PC-3 (cell line): ENCODE measurements at regions not wholly inside any gene's neighbourhood (a gene's known extent, or its start where the extent isn't known, plus 50 kb on each side); places are given as distances from the start of the nearest gene placed in this dataset.
"Not testable (repeated sequence)": the region's sequence is repeated elsewhere in the genome, so short reads cannot be mapped to it uniquely, and the experiment has no call there.

Experiments used
- ATAC-seq: fragments of 200-7000 bp; cut with Tn5 transposase; 2 replicates; pipeline ENCODE4 v1.9.1; 2020; ENCODE audit warnings: mild to moderate bottlenecking, moderate library complexity
- BruUV-seq: library from RNA; stranded (reverse); fragments of 400-500 nt; replicated peaks from 2 replicates; lab custom pipeline; 2021; lab: Mats Ljungman, UMichigan
- CTCF ChIA-PET: fragments of 300-600 bp; sonication (Branson Sonifier 250); formaldehyde crosslinking; loops from one replicate; lab custom pipeline; 2022; ENCODE audit warnings: antibody characterized with exemption; lab: Charles Lee
- POLR2A ChIA-PET: fragments of 300-600 bp; sonication (Branson Sonifier 250); formaldehyde crosslinking; loops from one replicate; lab custom pipeline; 2022; ENCODE audit warnings: antibody characterized with exemption; ENCODE audit not compliant: unreplicated experiment; lab: Charles Lee
- DNase-seq: peaks from one replicate; pipeline ENCODE4 v3.0.0-alpha.2; 2015
- H2AFZ ChIP-seq: fragments of 300-600 bp; sonication (generic); 2 replicates; pipeline ENCODE4 v1.6.0; 2016; ENCODE audit warnings: antibody characterized with exemption, low read length
- H3F3A ChIP-seq: fragments of 300-600 bp; sonication (generic); one replicate; pipeline ENCODE4 v1.6.0; 2017; ENCODE audit warnings: antibody characterized with exemption, low read length, control low read depth, mild to moderate bottlenecking; ENCODE audit not compliant: unreplicated experiment
- H3K27ac ChIP-seq: fragments of 300-600 bp; sonication (generic); 2 replicates; pipeline ENCODE4 v1.5.1; 2016; ENCODE audit warnings: mild to moderate bottlenecking, low read length
- H3K27me3 ChIP-seq: fragments of 300-600 bp; sonication (generic); 2 replicates; pipeline ENCODE4 v1.6.1; 2016; ENCODE audit warnings: low read length, mixed read lengths
- H3K36me3 ChIP-seq: fragments of 300-600 bp; sonication (generic); 2 replicates; pipeline ENCODE4 v1.6.1; 2016; ENCODE audit warnings: low read depth, mixed run types, low read length, mixed read lengths
- H3K4me1 ChIP-seq: fragments of 300-600 bp; sonication (generic); 2 replicates; pipeline ENCODE4 v1.5.1; 2016; ENCODE audit warnings: low read length; ENCODE audit not compliant: insufficient read depth
- H3K4me2 ChIP-seq: fragments of 300-600 bp; sonication (generic); 2 replicates; pipeline ENCODE4 v1.6.0; 2016; ENCODE audit warnings: low read length
- H3K4me3 ChIP-seq: fragments of 300-600 bp; sonication (generic); 2 replicates; pipeline ENCODE4 v1.5.1; 2016; ENCODE audit warnings: mild to moderate bottlenecking, low read length, mixed read lengths
- H3K79me2 ChIP-seq: fragments of 300-600 bp; sonication (generic); 2 replicates; pipeline ENCODE4 v1.6.1; 2017; ENCODE audit warnings: low read length, mixed read lengths
- H3K9ac ChIP-seq: fragments of 300-600 bp; sonication (generic); 2 replicates; pipeline ENCODE4 v1.6.0; 2016; ENCODE audit warnings: mild to moderate bottlenecking, low read length
- H3K9me2 ChIP-seq: fragments of 300-600 bp; sonication (generic); replicated peaks from 2 replicates; pipeline ENCODE4 v1.6.1; 2016; ENCODE audit warnings: mixed run types, low read length, mixed read lengths
- H3K9me3 ChIP-seq: fragments of 300-600 bp; sonication (generic); 2 replicates; pipeline ENCODE4 v1.6.1; 2016; ENCODE audit warnings: low read length, mixed read lengths
- H4K20me1 ChIP-seq: fragments of 300-600 bp; sonication (generic); 2 replicates; pipeline ENCODE4 v1.6.1; 2016; ENCODE audit warnings: low read length, mixed read lengths
- CTCF ChIP-seq: fragments of 300-600 bp; sonication (generic); conservative IDR thresholded peaks from 2 replicates; pipeline ENCODE4 v1.5.1; 2017; ENCODE audit warnings: antibody characterized with exemption, low read depth, mild to moderate bottlenecking, low read length
- EZH2 ChIP-seq: fragments of 300-600 bp; sonication (generic); IDR thresholded peaks from one replicate; pipeline ENCODE4 v1.6.1; 2017; ENCODE audit warnings: antibody characterized with exemption, mild to moderate bottlenecking, low read length; ENCODE audit not compliant: unreplicated experiment
- EZH2phosphoT487 ChIP-seq: fragments of 300-600 bp; sonication (generic); IDR thresholded peaks from 2 replicates; pipeline ENCODE4 v1.6.1; 2018; ENCODE audit warnings: mild to moderate bottlenecking, antibody characterized with exemption, low read length, borderline replicate concordance
- intact Hi-C: fragments of 100-400 bp; cut with micrococcal nuclease; formaldehyde crosslinking; loops from 2 replicates; pipeline ENCODE4 v1.9.0; 2023

- BruUV-seq = no TSS peak
- Histone ChIP-seq H3K9me2 (no peaks in the 10 kb centered on the region), H3K4me3 (no peak overlapping the region), H4K20me1 (no peaks in the 10 kb centered on the region), H3K9ac (no peak overlapping the region), H3F3A (no peaks in the 10 kb centered on the region), H3K27me3 (0 out of 2 replicates have a peak, but pooled peaks cover 4% of the 10 kb centered on the region), H3K4me2 (no peak overlapping the region), H3K79me2 (no peaks in the 10 kb centered on the region), H2AFZ (no peak overlapping the region), H3K27ac (no peak overlapping the region), H3K4me1 (no peaks in the 10 kb centered on the region), H3K36me3 (no peaks in the 10 kb centered on the region), H3K9me3 (peaks cover 20% of the 10 kb centered on the region)
- intact Hi-C loops = no loop called here
- ChIA-PET POLR2A (no interaction called here), CTCF (no interaction called here)
- no peak for ATAC-seq
- DNase-seq = no peak
- TF ChIP-seq CTCF (no peak), EZH2 (no peak), EZH2phosphoT487 (no peak)
These were observed 138.9 kb upstream of the USP29 start for GRCh38 chr19:56980906-56981305.

- H3K9ac ChIP-seq, POLR2A ChIA-PET, ATAC-seq, H3K27me3 ChIP-seq, H3K4me2 ChIP-seq, H3K4me3 ChIP-seq, H3K9me2 ChIP-seq, intact Hi-C loops, H3K4me1 ChIP-seq, DNase-seq, H4K20me1 ChIP-seq, H3F3A ChIP-seq, CTCF ChIA-PET, H2AFZ ChIP-seq, H3K27ac ChIP-seq, BruUV-seq, H3K36me3 ChIP-seq, H3K79me2 ChIP-seq: not testable (repeated sequence)
- H3K9me3 ChIP-seq = peaks cover 22% of the 10 kb centered on the region
These were observed 138.3 kb upstream of the USP29 start for GRCh38 chr19:56981440-56981839.

GRCh38 chr19:56983171-56983570 is 136.6 kb upstream of the USP29 start:
- Histone ChIP-seq H3K4me3 (no peak overlapping the region), H3F3A (no peaks in the 10 kb centered on the region), H3K9me2 (no peaks in the 10 kb centered on the region), H2AFZ (no peak overlapping the region), H3K27ac (no peak overlapping the region), H4K20me1 (no peaks in the 10 kb centered on the region), H3K27me3 (0 out of 2 replicates have a peak, but pooled peaks cover 4% of the 10 kb centered on the region), H3K79me2 (no peaks in the 10 kb centered on the region), H3K36me3 (no peaks in the 10 kb centered on the region), H3K9ac (no peak overlapping the region), H3K9me3 (peaks cover 17% of the 10 kb centered on the region), H3K4me1 (no peaks in the 10 kb centered on the region), H3K4me2 (no peak overlapping the region)
- ATAC-seq (no peak), DNase-seq (no peak)
- CTCF ChIA-PET = no interaction called here
- intact Hi-C loops = no loop called here
- no TSS peak for BruUV-seq
- POLR2A ChIA-PET = no interaction called here
- no peak for TF ChIP-seq EZH2
- no peak for TF ChIP-seq EZH2phosphoT487
- no peak for TF ChIP-seq CTCF
